ENCODE measurements at regions not wholly inside any gene's neighbourhood (a gene's known extent, or its start where the extent isn't known, plus 50 kb on each side); places are given as distances from the start of the nearest gene placed in this dataset.

DNA sequence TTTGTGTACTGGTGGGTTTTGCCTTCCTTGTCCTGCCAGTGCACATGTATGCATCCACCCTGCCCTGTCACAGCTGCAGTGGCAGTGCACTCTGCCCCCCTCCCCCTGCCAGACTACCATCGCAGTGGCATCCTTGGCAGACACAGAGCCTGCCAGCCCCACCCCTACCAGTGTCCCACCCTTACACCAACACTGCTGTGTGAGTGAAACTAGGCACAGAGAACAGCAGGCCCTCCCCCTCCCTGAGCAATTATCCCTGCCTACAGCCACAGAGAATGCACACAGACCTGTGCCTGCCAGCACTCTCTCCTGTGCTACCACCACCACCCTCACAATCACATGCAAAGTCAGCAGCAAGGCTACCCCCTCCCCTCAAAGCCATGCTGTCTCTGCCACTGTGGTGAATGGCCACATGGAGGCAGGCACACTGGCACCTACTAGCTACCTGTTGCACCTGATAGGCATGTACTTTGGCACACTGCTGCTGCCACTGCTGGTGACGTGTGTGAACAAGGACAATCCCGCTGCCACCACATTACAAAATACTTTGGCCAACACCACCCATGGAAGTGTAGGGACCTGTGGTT, 239.8 kb downstream of the CALCRL start:
- Histone ChIP-seq H3K4me1 (no peaks in the 10 kb centered on the region), H3K36me3 (ENCODE audit: insufficient read depth in 1 of 2, low read depth in 1 of 2) (no peaks in the 10 kb centered on the region), H3K4me3 (no peak overlapping the region), H3K9me3 (no peaks in the 10 kb centered on the region), H3K27ac (no peak overlapping the region), H3K27me3 (ENCODE audit: insufficient read depth in 3 of 3, low read length in 2 of 3) (no peaks in the 10 kb centered on the region)
- TF ChIP-seq, protein P1, sequence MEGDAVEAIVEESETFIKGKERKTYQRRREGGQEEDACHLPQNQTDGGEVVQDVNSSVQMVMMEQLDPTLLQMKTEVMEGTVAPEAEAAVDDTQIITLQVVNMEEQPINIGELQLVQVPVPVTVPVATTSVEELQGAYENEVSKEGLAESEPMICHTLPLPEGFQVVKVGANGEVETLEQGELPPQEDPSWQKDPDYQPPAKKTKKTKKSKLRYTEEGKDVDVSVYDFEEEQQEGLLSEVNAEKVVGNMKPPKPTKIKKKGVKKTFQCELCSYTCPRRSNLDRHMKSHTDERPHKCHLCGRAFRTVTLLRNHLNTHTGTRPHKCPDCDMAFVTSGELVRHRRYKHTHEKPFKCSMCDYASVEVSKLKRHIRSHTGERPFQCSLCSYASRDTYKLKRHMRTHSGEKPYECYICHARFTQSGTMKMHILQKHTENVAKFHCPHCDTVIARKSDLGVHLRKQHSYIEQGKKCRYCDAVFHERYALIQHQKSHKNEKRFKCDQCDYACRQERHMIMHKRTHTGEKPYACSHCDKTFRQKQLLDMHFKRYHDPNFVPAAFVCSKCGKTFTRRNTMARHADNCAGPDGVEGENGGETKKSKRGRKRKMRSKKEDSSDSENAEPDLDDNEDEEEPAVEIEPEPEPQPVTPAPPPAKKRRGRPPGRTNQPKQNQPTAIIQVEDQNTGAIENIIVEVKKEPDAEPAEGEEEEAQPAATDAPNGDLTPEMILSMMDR (IDR thresholded peaks at IDR 0.05) = no peak
- DNase-seq = no peak
- intact Hi-C loops (cut with DNase I) = no loop called here
- ATAC-seq = no peak
- 79 to 87% (median 80%) methylated on average over 3 of the region's 3 CpGs for WGBS, 3 donors

DNA sequence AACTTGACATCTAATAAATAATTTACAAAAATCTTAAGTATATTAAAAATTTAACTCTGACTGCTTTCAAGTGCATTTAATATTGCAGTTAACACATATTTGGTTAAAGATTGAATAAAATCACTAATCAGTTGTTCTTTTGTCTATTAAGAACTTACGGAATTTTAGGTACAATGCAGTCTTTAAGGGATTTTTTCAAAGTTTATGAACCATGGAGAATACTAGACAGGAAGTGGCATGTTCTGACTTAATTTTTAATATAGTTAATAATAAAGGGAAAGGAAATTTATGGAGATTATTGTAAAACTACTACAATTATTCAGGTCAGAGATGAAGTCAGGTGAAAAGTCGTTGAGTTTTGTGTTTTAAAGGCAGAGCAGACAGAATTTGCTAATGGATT, 240.9 kb downstream of the CALCRL start:
- Histone ChIP-seq H3K36me3 (ENCODE audit: insufficient read depth in 1 of 2, low read depth in 1 of 2) (no peaks in the 10 kb centered on the region), H3K4me1 (no peaks in the 10 kb centered on the region), H3K27me3 (ENCODE audit: insufficient read depth in 3 of 3, low read length in 2 of 3) (no peaks in the 10 kb centered on the region), H3K27ac (no peak overlapping the region), H3K4me3 (no peak overlapping the region), H3K9me3 (no peaks in the 10 kb centered on the region)
- intact Hi-C loops (cut with DNase I) = no loop called here
- WGBS, 3 donors = 74 to 76% (median 75%) methylated on average over 2 of the region's 2 CpGs
- TF ChIP-seq, protein P1 (IDR thresholded peaks at IDR 0.05) = no peak
- DNase-seq = no peak
- ATAC-seq = no peak

DNA sequence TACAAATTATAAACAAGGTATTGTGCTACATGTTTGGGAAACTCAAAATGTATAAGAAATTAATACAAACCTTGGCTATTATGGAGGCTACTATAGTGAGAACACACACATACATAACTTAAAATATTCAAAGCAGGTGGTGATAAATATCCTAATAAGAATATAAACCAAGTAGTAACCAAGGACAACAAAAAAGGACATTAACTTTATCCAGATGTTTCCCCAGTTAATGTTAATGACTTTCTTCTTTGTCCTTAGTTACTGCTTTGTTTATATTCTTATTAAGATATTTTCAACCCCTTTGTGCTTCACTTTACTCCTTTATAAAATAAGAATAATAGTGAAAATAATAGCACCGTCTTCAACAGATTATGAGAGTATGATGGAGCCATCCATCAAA, 241.6 kb downstream of the CALCRL start:
- Histone ChIP-seq H3K27ac (no peak overlapping the region), H3K4me1 (no peaks in the 10 kb centered on the region), H3K9me3 (no peaks in the 10 kb centered on the region), H3K27me3 (ENCODE audit: insufficient read depth in 3 of 3, low read length in 2 of 3) (no peaks in the 10 kb centered on the region), H3K4me3 (no peak overlapping the region), H3K36me3 (ENCODE audit: insufficient read depth in 1 of 2, low read depth in 1 of 2) (no peaks in the 10 kb centered on the region)
- DNase-seq (no peak), ATAC-seq (no peak)
- WGBS, 3 donors = 60 to 73% (median 71%) methylated on average over 1 of the region's 1 CpG
- intact Hi-C loops (cut with DNase I) = no loop called here
- TF ChIP-seq, protein P1 (IDR thresholded peaks at IDR 0.05) = no peak

DNA sequence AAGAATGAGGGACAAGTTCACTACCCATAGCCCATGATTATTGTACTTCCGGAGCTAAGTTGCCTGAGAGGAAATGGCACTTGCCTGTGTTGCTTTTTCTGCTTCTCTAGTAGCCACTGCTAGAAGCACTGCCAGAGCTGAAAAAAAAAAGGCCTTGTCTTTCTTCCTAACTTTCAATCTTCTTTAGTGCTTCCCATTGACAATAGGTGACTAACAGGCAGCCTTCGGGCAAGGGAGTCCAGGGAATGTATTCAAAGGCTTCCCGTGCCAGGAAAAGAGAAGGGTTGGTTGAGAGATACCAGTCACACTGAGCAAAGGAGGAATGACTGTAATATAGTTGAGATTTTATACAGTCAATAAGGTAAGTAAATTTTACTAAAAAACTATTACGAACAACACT, 242.0 kb downstream of the CALCRL start:
- TF ChIP-seq, protein P1 (IDR thresholded peaks at IDR 0.05) = no peak
- Histone ChIP-seq H3K27ac (no peak overlapping the region), H3K36me3 (ENCODE audit: insufficient read depth in 1 of 2, low read depth in 1 of 2) (no peaks in the 10 kb centered on the region), H3K4me3 (no peak overlapping the region), H3K4me1 (no peaks in the 10 kb centered on the region), H3K27me3 (ENCODE audit: insufficient read depth in 3 of 3, low read length in 2 of 3) (no peaks in the 10 kb centered on the region), H3K9me3 (no peaks in the 10 kb centered on the region)
- intact Hi-C loops (cut with DNase I) = no loop called here
- DNase-seq (no peak), ATAC-seq (no peak)
- 68 to 72% (median 68%) methylated on average over 4 of the region's 4 CpGs for WGBS, 3 donors

DNA sequence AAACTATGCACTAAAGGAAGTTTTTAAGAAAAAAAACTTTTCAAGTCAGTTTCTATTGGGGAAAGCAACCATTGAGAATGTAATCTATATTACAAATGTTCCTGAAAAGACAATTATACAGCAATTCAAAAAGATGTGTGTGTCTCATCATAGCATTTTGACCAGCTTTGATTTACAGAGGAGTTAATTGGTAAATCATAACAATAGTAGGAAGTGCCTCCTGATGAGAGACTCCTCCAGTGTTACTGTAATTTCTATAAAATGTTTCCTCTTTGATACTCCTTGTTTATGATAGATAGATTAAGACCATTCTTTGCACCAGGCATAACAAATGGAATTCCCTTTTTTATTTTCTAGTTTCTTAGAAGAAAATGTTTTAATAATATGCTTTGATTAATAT, 249.9 kb downstream of the CALCRL start:
- Histone ChIP-seq H3K36me3 (ENCODE audit: insufficient read depth in 1 of 2, low read depth in 1 of 2) (no peaks in the 10 kb centered on the region), H3K27ac (no peak overlapping the region), H3K9me3 (no peaks in the 10 kb centered on the region), H3K4me1 (no peaks in the 10 kb centered on the region), H3K4me3 (no peak overlapping the region), H3K27me3 (ENCODE audit: insufficient read depth in 3 of 3, low read length in 2 of 3) (no peaks in the 10 kb centered on the region)
- no peak for DNase-seq
- TF ChIP-seq, protein P1 (IDR thresholded peaks at IDR 0.05) = no peak
- intact Hi-C loops (cut with DNase I) = no loop called here
- no peak for ATAC-seq

Data from psoas muscle (tissue), 7 donors.